MM.1S (cell line): ENCODE measurements at regions not wholly inside any gene's neighbourhood (a gene's known extent, or its start where the extent isn't known, plus 50 kb on each side); places are given as distances from the start of the nearest gene placed in this dataset.

Experiments
- CTCF ChIP-seq: fragments of 300-600 bp; sonication (generic); IDR thresholded peaks from 2 replicates; pipeline ENCODE4 v1.5.1; 2016; ENCODE audit warnings: antibody characterized with exemption, low read length, mixed read lengths
- EZH2 ChIP-seq: fragments of 300-600 bp; sonication (generic); optimal IDR thresholded peaks from 2 replicates; pipeline ENCODE3; 2017; ENCODE audit warnings: low read depth, mild to moderate bottlenecking, antibody characterized with exemption, low read length, mixed read lengths
- EZH2phosphoT487 ChIP-seq: fragments of 300-600 bp; sonication (generic); IDR thresholded peaks from 2 replicates; pipeline ENCODE4 v1.6.1; 2018; ENCODE audit warnings: antibody characterized with exemption, low read length

- TF ChIP-seq CTCF (no peak), EZH2phosphoT487 (no peak), EZH2 (no peak)
Observed at GRCh38 chr11:70490723-70491558, 92.6 kb downstream of the CTTN start.
